ENCODE measurements at regions not wholly inside any gene's neighbourhood (a gene's known extent, or its start where the extent isn't known, plus 50 kb on each side); places are given as distances from the start of the nearest gene placed in this dataset.
A peak's percentile ranks its signal among the peaks of the same experiment; 100 is the strongest.

- no peak for DNase-seq
Observed at GRCh38 chr4:120418146-120418545, 351.5 kb upstream of the MAD2L1 start.

- no peak for DNase-seq
Observed at GRCh38 chr4:120415896-120416295, 349.2 kb upstream of the MAD2L1 start.

GRCh38 chr4:120406960-120407359, 340.3 kb upstream of the MAD2L1 start:
- no peak for DNase-seq

GRCh38 chr4:120403296-120403695, 336.6 kb upstream of the MAD2L1 start:
- DNase-seq = no peak

- DNase-seq = no peak
Observed at GRCh38 chr4:120400441-120400840, 333.8 kb upstream of the MAD2L1 start.

GRCh38 chr4:120399826-120400225, 333.2 kb upstream of the MAD2L1 start:
- no peak for DNase-seq

- DNase-seq = no peak
Observed at GRCh38 chr4:120395746-120396145, 329.1 kb upstream of the MAD2L1 start.

- DNase-seq = no peak
Observed at GRCh38 chr4:120355881-120356280, 289.2 kb upstream of the MAD2L1 start.

GRCh38 chr4:120354381-120354780, 287.7 kb upstream of the MAD2L1 start:
- no peak for DNase-seq

GRCh38 chr4:120353235-120353634, 286.6 kb upstream of the MAD2L1 start:
- no peak for DNase-seq

- DNase-seq = no peak
Observed at GRCh38 chr4:120352739-120353138, 286.1 kb upstream of the MAD2L1 start.

- DNase-seq = no peak
Observed at GRCh38 chr4:120348948-120349347, 282.3 kb upstream of the MAD2L1 start.

GRCh38 chr4:120348521-120348920, 281.9 kb upstream of the MAD2L1 start:
- DNase-seq = no peak

GRCh38 chr4:120331486-120332370, 265.1 kb upstream of the MAD2L1 start:
- peak in 1 of 5 donors; percentile 10 for DNase-seq

GRCh38 chr4:120329386-120329785, 262.7 kb upstream of the MAD2L1 start:
- no peak for DNase-seq

GRCh38 chr4:120327276-120327675, 260.6 kb upstream of the MAD2L1 start:
- DNase-seq = no peak

- no peak for DNase-seq
Observed at GRCh38 chr4:120319046-120319767, 252.6 kb upstream of the MAD2L1 start.

GRCh38 chr4:120318196-120318846, 251.7 kb upstream of the MAD2L1 start:
- no peak for DNase-seq

- no peak for DNase-seq
Observed at GRCh38 chr4:120317713-120318112, 251.1 kb upstream of the MAD2L1 start.

GRCh38 chr4:120316416-120316815, 249.8 kb upstream of the MAD2L1 start:
- no peak for DNase-seq

- DNase-seq = no peak
Observed at GRCh38 chr4:120314969-120315368, 248.3 kb upstream of the MAD2L1 start.

GRCh38 chr4:120304801-120305200, 238.2 kb upstream of the MAD2L1 start:
- DNase-seq = no peak

- no peak for DNase-seq
Observed at GRCh38 chr4:120299631-120300030, 233.0 kb upstream of the MAD2L1 start.

- no peak for DNase-seq
Observed at GRCh38 chr4:120293341-120293740, 226.7 kb upstream of the MAD2L1 start.

Measured in T-helper 1 cell (primary cell).